Parathyroid adenoma (tissue), 2 donors: ENCODE measurements at regions not wholly inside any gene's neighbourhood (a gene's known extent, or its start where the extent isn't known, plus 50 kb on each side); places are given as distances from the start of the nearest gene placed in this dataset.

Source experiments
- H2AFZ ChIP-seq: fragments of 300-600 bp; sonication (generic); one replicate; pipeline ENCODE4 v1.7.0; 2017; ENCODE audit warnings: antibody characterized with exemption, mild to moderate bottlenecking
- H3K27ac ChIP-seq: fragments of 300-600 bp; sonication (generic); one replicate; pipeline ENCODE4 v1.7.0; 2017
- H3K27me3 ChIP-seq: fragments of 300-600 bp; sonication (generic); one replicate; pipeline ENCODE4 v1.7.0; 2017; ENCODE audit warnings: low read length; ENCODE audit not compliant: control insufficient read depth, insufficient read depth
- H3K36me3 ChIP-seq: fragments of 300-600 bp; sonication (generic); one replicate; pipeline ENCODE4 v1.7.0; 2017; ENCODE audit warnings: low read length; ENCODE audit not compliant: control insufficient read depth, insufficient read depth
- H3K4me1 ChIP-seq: fragments of 300-600 bp; sonication (generic); one replicate; pipeline ENCODE4 v1.7.0; 2017; ENCODE audit warnings: control low read depth
- H3K4me2 ChIP-seq: fragments of 300-600 bp; sonication (generic); one replicate; pipeline ENCODE4 v1.7.0; 2017; ENCODE audit warnings: low read length
- H3K4me3 ChIP-seq: fragments of 300-600 bp; sonication (generic); one replicate; pipeline ENCODE4 v1.7.0; 2017; ENCODE audit warnings: low read depth, low read length
- H3K79me2 ChIP-seq: fragments of 300-600 bp; sonication (generic); one replicate; pipeline ENCODE4 v1.7.0; 2017; ENCODE audit warnings: control low read depth
- H3K9ac ChIP-seq: fragments of 300-600 bp; sonication (generic); one replicate; pipeline ENCODE4 v1.7.0; 2017; ENCODE audit warnings: mild to moderate bottlenecking
- H3K9me3 ChIP-seq: fragments of 300-600 bp; sonication (generic); one replicate; pipeline ENCODE4 v1.7.0; 2017; ENCODE audit warnings: low read length; ENCODE audit not compliant: control insufficient read depth
- TF ChIP-seq, protein P1 (sequence below): fragments of 300-600 bp; sonication (generic); IDR thresholded peaks from one replicate; pipeline ENCODE4 v1.7.0; 2017; ENCODE audit warnings: antibody characterized with exemption, mild to moderate bottlenecking
- donor health status: primary hyperparathyroidism.

DNA sequence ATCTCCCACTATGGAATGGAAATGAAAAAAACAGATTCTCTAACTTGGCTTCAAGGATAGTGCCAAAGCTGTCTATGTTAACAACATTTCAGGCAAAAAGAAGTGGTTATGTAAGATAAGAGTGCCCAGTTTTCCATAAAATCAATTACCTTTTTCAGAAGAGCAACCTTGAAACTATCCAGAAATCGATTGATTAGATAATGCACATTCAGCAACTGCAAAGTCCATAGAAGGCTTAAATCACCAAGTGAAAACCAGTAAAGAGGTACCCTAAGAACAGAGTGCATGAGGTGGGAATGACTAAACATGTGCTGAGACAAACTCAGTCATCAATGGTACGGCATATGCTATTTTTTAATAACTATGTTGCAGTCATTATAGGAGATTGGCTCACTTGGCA is 71.9 kb upstream of the TNKS2 start:
- H3K27ac ChIP-seq, result no peak overlapping the region
- H3K4me3 ChIP-seq, result no peak overlapping the region
- TF ChIP-seq, protein P1, sequence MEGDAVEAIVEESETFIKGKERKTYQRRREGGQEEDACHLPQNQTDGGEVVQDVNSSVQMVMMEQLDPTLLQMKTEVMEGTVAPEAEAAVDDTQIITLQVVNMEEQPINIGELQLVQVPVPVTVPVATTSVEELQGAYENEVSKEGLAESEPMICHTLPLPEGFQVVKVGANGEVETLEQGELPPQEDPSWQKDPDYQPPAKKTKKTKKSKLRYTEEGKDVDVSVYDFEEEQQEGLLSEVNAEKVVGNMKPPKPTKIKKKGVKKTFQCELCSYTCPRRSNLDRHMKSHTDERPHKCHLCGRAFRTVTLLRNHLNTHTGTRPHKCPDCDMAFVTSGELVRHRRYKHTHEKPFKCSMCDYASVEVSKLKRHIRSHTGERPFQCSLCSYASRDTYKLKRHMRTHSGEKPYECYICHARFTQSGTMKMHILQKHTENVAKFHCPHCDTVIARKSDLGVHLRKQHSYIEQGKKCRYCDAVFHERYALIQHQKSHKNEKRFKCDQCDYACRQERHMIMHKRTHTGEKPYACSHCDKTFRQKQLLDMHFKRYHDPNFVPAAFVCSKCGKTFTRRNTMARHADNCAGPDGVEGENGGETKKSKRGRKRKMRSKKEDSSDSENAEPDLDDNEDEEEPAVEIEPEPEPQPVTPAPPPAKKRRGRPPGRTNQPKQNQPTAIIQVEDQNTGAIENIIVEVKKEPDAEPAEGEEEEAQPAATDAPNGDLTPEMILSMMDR, result no peak
- H3K27me3 ChIP-seq, result no peaks in the 10 kb centered on the region
- H2AFZ ChIP-seq, result no peak overlapping the region
- H3K36me3 ChIP-seq, result no peaks in the 10 kb centered on the region
- H3K4me2 ChIP-seq, result no peak overlapping the region
- H3K9me3 ChIP-seq, result no peaks in the 10 kb centered on the region
- no peak overlapping the region for H3K9ac ChIP-seq
- H3K4me1 ChIP-seq, result no peaks in the 10 kb centered on the region
- H3K79me2 ChIP-seq, result no peaks in the 10 kb centered on the region

DNA sequence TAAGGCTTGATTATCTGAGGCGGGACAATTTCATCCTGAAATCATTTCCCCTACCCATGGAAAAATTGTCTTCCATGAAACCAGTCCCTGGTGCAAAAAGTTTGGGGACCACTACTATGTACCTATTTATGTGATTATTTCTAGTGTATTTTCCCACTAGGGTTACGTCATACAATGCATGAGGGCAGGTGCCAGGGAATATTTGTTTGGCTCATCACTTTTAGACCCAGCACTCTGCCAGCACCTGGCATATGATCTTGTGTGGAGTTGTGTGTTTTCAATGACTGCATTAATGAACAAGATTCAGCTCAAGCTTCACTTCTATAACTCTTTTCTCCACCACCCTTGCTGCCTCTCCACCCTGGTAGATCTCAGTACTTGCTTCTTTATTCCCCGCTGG is 73.3 kb upstream of the TNKS2 start:
- no peak overlapping the region for H3K4me2 ChIP-seq
- no peaks in the 10 kb centered on the region for H3K4me1 ChIP-seq
- TF ChIP-seq, protein P1, result no peak
- no peak overlapping the region for H3K9ac ChIP-seq
- H2AFZ ChIP-seq, result no peak overlapping the region
- no peak overlapping the region for H3K4me3 ChIP-seq
- no peak overlapping the region for H3K27ac ChIP-seq
- H3K27me3 ChIP-seq, result no peaks in the 10 kb centered on the region
- no peaks in the 10 kb centered on the region for H3K36me3 ChIP-seq
- H3K79me2 ChIP-seq, result no peaks in the 10 kb centered on the region
- H3K9me3 ChIP-seq, result no peaks in the 10 kb centered on the region

DNA sequence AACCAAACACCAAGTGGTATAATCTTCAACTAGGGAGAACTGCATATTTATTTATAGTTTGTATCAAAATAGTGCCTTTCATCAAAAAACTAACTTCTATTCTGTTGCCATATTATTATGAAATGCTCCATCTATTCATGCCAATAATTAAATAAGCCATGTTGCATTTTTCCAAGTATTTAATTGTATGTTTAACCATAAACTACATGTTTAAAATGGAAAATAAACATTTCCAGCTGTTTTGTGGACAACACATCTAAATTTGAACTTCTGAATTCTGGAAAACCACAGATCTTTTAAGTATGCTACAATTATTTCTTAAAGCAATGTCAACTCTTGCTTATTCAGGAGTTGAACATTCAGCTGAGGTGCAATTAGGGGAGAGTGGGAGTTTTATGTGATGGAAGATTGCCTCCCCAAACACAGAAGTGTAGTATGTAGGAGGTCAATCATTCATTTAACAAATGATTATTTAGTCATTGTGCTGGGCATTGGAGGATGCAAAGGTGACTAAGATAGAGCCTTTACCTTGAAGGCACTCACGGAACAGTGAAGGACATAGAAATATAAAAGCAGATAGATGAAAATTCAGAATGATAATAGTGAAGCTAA is 80.7 kb upstream of the PPP1R3C start:
- no peaks in the 10 kb centered on the region for H3K79me2 ChIP-seq
- TF ChIP-seq, protein P1, result no peak
- H3K36me3 ChIP-seq, result no peaks in the 10 kb centered on the region
- no peak overlapping the region for H3K4me2 ChIP-seq
- H3K4me1 ChIP-seq, result peaks cover under 1% of the 10 kb centered on the region
- H3K9ac ChIP-seq, result no peak overlapping the region
- H3K9me3 ChIP-seq, result no peaks in the 10 kb centered on the region
- no peak overlapping the region for H2AFZ ChIP-seq
- no peak overlapping the region for H3K27ac ChIP-seq
- no peaks in the 10 kb centered on the region for H3K27me3 ChIP-seq
- H3K4me3 ChIP-seq, result no peak overlapping the region

DNA sequence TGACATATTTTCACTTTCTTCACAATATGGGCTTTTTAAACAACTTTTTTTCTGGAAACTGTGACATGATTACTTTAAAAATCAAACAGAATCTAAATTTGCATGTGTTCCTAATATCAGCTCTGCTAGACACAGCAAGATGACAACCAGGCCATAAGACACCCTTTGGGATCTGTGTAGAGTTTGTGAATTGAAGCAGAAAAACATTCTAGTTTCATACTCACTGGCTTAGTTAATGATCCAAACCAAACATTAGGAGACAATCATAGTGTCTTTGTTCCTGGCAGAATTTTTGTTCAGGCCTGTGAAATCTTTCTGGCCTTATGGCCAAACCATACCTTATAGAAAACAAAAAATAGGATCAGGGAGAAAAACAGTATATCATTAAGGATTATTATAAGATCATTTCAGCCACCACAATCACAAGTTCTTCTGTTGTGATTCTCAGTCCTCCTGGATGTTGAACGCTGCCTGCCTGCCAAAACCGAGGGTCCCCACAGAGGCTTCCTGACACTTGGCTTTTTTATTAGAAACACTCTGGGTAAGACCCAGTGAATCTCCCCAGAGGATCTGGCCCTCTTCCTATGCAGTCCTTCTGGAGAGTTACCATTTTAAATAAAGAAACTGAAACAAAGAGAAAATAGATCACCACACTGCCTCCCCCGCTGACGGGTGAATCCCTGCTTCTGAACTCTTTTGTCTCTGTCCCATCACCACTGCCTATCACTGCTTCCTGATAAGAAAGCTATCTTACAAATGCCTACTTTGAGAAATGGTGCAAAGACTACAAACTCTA is 79.2 kb upstream of the PPP1R3C start:
- no peak overlapping the region for H3K4me2 ChIP-seq
- no peak overlapping the region for H3K4me3 ChIP-seq
- H3K9ac ChIP-seq, result no peak overlapping the region
- TF ChIP-seq, protein P1, result no peak
- H3K27me3 ChIP-seq, result no peaks in the 10 kb centered on the region
- no peaks in the 10 kb centered on the region for H3K79me2 ChIP-seq
- H3K9me3 ChIP-seq, result no peaks in the 10 kb centered on the region
- no peak overlapping the region for H3K27ac ChIP-seq
- no peaks in the 10 kb centered on the region for H3K36me3 ChIP-seq
- H2AFZ ChIP-seq, result peak overlapping the region; percentile 3
- H3K4me1 ChIP-seq, result peaks cover 7% of the 10 kb centered on the region

GRCh38 chr10:91709394-91709798 is 76.5 kb upstream of the PPP1R3C start:
- Histone ChIP-seq H3K4me3 (no peak overlapping the region), H3K4me1 (peaks cover 7% of the 10 kb centered on the region), H3K9ac (no peak overlapping the region), H2AFZ (no peak overlapping the region), H3K9me3 (no peaks in the 10 kb centered on the region), H3K79me2 (no peaks in the 10 kb centered on the region), H3K36me3 (no peaks in the 10 kb centered on the region), H3K27ac (no peak overlapping the region), H3K27me3 (no peaks in the 10 kb centered on the region), H3K4me2 (no peak overlapping the region)
- TF ChIP-seq, protein P1, result no peak
